HEK293 (cell line): ENCODE measurements at regions not wholly inside any gene's neighbourhood (a gene's known extent, or its start where the extent isn't known, plus 50 kb on each side); places are given as distances from the start of the nearest gene placed in this dataset.

Experiments
- CTCF ChIA-PET: fragments of 350-600 bp; formaldehyde crosslinking; extraction: SDS; loops from one replicate; lab custom pipeline; 2021; ENCODE audit warnings: antibody characterized with exemption; lab: Yijun Ruan, JAX
- POLR2A ChIA-PET: fragments of 300-600 bp; formaldehyde crosslinking; extraction: SDS; loops from one replicate; lab custom pipeline; 2020; ENCODE audit warnings: antibody characterized with exemption, inconsistent platforms; lab: Yijun Ruan, JAX
- H3K27ac ChIP-seq: fragments of 200-500 bp; sonication (Bioruptor generic); 2 replicates; pipeline ENCODE4 v1.5.1; 2014; ENCODE audit warnings: low read depth, low read length, control low read depth, inconsistent platforms; ENCODE audit errors: extremely low read depth
- H3K36me3 ChIP-seq, 2 experiments: fragments of 200-500 bp in 1 of 2; sonication (Bioruptor generic) in 1 of 2; 1 replicate in 1 of 2; 2 replicates in 1 of 2; pipeline ENCODE4 v1.5.1; 2014 to 2017; ENCODE audit warnings: inconsistent platforms in 2 of 2, low read length in 2 of 2; ENCODE audit not compliant: control insufficient read depth in 2 of 2, insufficient read depth in 1 of 2
- H3K4me1 ChIP-seq: fragments of 200-500 bp; sonication (Bioruptor generic); 2 replicates; pipeline ENCODE4 v1.5.1; 2014; ENCODE audit warnings: mild to moderate bottlenecking, low read length, inconsistent platforms; ENCODE audit not compliant: control insufficient read depth, insufficient read depth
- H3K4me3 ChIP-seq: 2 replicates; pipeline ENCODE4 v1.5.1; 2011; ENCODE audit warnings: low read depth, mild to moderate bottlenecking, control low read depth, low read length, moderate library complexity
- H3K9me3 ChIP-seq: fragments of 200-500 bp; sonication (Bioruptor generic); 2 replicates; pipeline ENCODE4 v1.5.1; 2014; ENCODE audit warnings: low read depth, low read length, inconsistent platforms; ENCODE audit not compliant: control insufficient read depth, insufficient read depth
- KLF10 ChIP-seq: fragments of 450-650 bp; IDR thresholded peaks from 2 replicates; pipeline ENCODE4 v1.5.1; 2018; ENCODE audit warnings: missing biosample characterization, mild to moderate bottlenecking, missing genetic modification characterization
- KLF7 ChIP-seq: fragments of 450-650 bp; formaldehyde crosslinking; IDR thresholded peaks from 2 replicates; pipeline ENCODE4 v1.5.1; 2016; ENCODE audit warnings: missing biosample characterization, missing genetic modification characterization, borderline replicate concordance
- KLF9 ChIP-seq: fragments of 450-650 bp; formaldehyde crosslinking; IDR thresholded peaks from 2 replicates; pipeline ENCODE4 v1.5.1; 2016; ENCODE audit warnings: missing biosample characterization, missing genetic modification characterization, low read depth
- RBAK ChIP-seq: fragments of 450-650 bp; formaldehyde crosslinking; IDR thresholded peaks from 2 replicates; pipeline ENCODE4 v1.5.1; 2016; ENCODE audit warnings: missing biosample characterization, missing genetic modification characterization
- REPIN1 ChIP-seq: fragments of 450-650 bp; formaldehyde crosslinking; IDR thresholded peaks from 2 replicates; pipeline ENCODE4 v1.5.1; 2017; ENCODE audit warnings: missing biosample characterization, missing genetic modification characterization, low read depth
- SCRT1 ChIP-seq: fragments of 450-650 bp; formaldehyde crosslinking; IDR thresholded peaks from 2 replicates; pipeline ENCODE4 v1.5.1; 2016; ENCODE audit warnings: missing biosample characterization, missing genetic modification characterization, borderline replicate concordance
- SP2 ChIP-seq: fragments of 450-650 bp; formaldehyde crosslinking; IDR thresholded peaks from 2 replicates; pipeline ENCODE4 v1.5.1; 2016; ENCODE audit warnings: missing biosample characterization, missing genetic modification characterization
- ZIC2 ChIP-seq: fragments of 450-650 bp; formaldehyde crosslinking; IDR thresholded peaks from 2 replicates; pipeline ENCODE4 v1.5.1; 2016; ENCODE audit warnings: missing biosample characterization, missing genetic modification characterization
- ZNF121 ChIP-seq: fragments of 450-650 bp; formaldehyde crosslinking; IDR thresholded peaks from 2 replicates; pipeline ENCODE4 v1.5.1; 2016; ENCODE audit warnings: missing biosample characterization, missing genetic modification characterization
- ZNF169 ChIP-seq: fragments of 450-650 bp; formaldehyde crosslinking; IDR thresholded peaks from 2 replicates; pipeline ENCODE4 v1.5.1; 2016; ENCODE audit warnings: missing biosample characterization, missing genetic modification characterization
- ZNF175 ChIP-seq: fragments of 450-650 bp; formaldehyde crosslinking; IDR thresholded peaks from 2 replicates; pipeline ENCODE4 v1.5.1; 2016; ENCODE audit warnings: missing biosample characterization, missing genetic modification characterization
- ZNF624 ChIP-seq: fragments of 450-650 bp; formaldehyde crosslinking; IDR thresholded peaks from 2 replicates; pipeline ENCODE4 v1.5.1; 2017; ENCODE audit warnings: missing biosample characterization, missing genetic modification characterization
- ZNF664 ChIP-seq: fragments of 450-650 bp; formaldehyde crosslinking; IDR thresholded peaks from 2 replicates; pipeline ENCODE4 v1.5.1; 2016; ENCODE audit warnings: missing biosample characterization, missing genetic modification characterization
- ZNF670 ChIP-seq: fragments of 450-650 bp; formaldehyde crosslinking; IDR thresholded peaks from 2 replicates; pipeline ENCODE4 v1.5.1; 2016; ENCODE audit warnings: missing biosample characterization, missing genetic modification characterization, low read depth
- TF ChIP-seq, protein P1 (sequence below): fragments of 450-650 bp; formaldehyde crosslinking; IDR thresholded peaks from 2 replicates; pipeline ENCODE4 v1.5.1; 2016; ENCODE audit warnings: missing biosample characterization, missing genetic modification characterization, borderline replicate concordance
- TF ChIP-seq, protein P2 (sequence below): fragments of 450-650 bp; formaldehyde crosslinking; IDR thresholded peaks from 2 replicates; pipeline ENCODE4 v1.5.1; 2016; ENCODE audit warnings: missing biosample characterization, missing genetic modification characterization

DNA sequence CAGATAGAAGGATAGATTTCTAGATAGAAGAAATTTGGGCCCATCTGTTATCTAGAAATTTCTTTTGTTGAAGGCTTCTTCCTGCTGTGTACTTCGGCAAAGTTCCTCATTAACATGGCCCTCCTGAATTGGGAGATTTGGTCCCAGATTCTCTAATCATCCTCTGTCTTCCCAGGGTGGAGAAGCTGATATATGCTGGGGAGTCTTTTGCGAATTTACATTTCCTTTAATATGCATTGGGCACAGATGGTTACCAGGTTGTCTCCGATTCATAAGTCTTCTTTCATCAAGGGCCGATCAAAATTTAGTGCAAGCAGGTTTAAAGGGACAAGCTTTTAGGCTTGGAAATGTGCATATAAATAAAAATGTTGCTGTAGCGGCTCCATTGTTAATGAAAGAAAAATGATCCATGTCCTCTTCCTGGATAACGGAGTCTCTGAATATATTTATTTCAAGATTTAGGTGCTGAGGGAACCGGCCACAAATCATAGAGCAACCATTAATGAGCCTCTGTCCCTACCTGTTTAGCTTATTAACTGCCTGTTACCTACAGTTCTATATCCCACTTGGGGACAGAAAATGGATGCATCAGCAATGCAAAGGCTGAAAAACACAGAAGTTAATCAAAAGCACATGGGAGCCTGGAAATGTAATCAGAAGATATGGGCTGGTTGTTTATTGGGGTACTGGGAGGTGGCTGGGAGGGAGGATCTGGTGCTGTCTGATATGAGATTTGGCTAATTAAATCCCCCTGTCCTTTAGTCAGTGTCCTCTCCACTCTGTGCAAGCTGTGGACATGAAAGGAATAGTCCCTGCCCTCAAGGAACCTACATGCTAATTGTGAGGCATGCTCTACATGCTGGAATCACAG lies 234.7 kb downstream of the MAN2A1 start (continued):
- TF ChIP-seq, protein P1, sequence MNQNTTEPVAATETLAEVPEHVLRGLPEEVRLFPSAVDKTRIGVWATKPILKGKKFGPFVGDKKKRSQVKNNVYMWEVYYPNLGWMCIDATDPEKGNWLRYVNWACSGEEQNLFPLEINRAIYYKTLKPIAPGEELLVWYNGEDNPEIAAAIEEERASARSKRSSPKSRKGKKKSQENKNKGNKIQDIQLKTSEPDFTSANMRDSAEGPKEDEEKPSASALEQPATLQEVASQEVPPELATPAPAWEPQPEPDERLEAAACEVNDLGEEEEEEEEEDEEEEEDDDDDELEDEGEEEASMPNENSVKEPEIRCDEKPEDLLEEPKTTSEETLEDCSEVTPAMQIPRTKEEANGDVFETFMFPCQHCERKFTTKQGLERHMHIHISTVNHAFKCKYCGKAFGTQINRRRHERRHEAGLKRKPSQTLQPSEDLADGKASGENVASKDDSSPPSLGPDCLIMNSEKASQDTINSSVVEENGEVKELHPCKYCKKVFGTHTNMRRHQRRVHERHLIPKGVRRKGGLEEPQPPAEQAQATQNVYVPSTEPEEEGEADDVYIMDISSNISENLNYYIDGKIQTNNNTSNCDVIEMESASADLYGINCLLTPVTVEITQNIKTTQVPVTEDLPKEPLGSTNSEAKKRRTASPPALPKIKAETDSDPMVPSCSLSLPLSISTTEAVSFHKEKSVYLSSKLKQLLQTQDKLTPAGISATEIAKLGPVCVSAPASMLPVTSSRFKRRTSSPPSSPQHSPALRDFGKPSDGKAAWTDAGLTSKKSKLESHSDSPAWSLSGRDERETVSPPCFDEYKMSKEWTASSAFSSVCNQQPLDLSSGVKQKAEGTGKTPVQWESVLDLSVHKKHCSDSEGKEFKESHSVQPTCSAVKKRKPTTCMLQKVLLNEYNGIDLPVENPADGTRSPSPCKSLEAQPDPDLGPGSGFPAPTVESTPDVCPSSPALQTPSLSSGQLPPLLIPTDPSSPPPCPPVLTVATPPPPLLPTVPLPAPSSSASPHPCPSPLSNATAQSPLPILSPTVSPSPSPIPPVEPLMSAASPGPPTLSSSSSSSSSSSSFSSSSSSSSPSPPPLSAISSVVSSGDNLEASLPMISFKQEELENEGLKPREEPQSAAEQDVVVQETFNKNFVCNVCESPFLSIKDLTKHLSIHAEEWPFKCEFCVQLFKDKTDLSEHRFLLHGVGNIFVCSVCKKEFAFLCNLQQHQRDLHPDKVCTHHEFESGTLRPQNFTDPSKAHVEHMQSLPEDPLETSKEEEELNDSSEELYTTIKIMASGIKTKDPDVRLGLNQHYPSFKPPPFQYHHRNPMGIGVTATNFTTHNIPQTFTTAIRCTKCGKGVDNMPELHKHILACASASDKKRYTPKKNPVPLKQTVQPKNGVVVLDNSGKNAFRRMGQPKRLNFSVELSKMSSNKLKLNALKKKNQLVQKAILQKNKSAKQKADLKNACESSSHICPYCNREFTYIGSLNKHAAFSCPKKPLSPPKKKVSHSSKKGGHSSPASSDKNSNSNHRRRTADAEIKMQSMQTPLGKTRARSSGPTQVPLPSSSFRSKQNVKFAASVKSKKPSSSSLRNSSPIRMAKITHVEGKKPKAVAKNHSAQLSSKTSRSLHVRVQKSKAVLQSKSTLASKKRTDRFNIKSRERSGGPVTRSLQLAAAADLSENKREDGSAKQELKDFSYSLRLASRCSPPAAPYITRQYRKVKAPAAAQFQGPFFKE (tag by site-specific recombination): no peak
- TF ChIP-seq SP2 (tag by site-specific recombination) (no peak), RBAK (tag by site-specific recombination) (no peak), ZNF664 (tag by site-specific recombination) (no peak), SCRT1 (no peak), ZNF121 (tag by site-specific recombination) (no peak), KLF9 (tag by site-specific recombination) (no peak), ZNF624 (tag by site-specific recombination) (no peak), ZIC2 (tag by site-specific recombination) (no peak), REPIN1 (tag by site-specific recombination) (no peak), ZNF169 (tag by site-specific recombination) (no peak), ZNF175 (no peak), KLF7 (tag by site-specific recombination) (no peak), KLF10 (tag by site-specific recombination) (no peak)

DNA sequence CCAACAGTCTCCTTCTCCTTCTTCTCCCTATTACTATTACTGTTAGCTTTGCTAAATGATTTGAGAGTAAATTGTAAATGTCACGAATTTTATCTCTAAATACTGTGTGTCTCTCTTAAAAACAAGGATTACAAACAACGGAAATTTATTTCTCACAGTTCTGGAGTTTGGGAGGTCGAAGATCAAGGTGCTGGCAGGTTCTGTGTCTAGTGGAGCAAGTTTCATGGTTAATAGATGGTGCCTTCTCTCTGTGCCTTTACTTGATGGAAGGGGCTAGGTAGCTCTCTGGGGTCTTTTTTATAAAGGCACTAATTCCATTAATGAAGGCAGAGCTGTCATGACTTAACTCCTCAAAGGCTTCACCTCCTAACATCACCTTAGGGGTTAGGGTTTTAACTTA lies 237.9 kb downstream of the MAN2A1 start:
- no peak overlapping the region for H3K4me3 ChIP-seq
- TF ChIP-seq, protein P2, sequence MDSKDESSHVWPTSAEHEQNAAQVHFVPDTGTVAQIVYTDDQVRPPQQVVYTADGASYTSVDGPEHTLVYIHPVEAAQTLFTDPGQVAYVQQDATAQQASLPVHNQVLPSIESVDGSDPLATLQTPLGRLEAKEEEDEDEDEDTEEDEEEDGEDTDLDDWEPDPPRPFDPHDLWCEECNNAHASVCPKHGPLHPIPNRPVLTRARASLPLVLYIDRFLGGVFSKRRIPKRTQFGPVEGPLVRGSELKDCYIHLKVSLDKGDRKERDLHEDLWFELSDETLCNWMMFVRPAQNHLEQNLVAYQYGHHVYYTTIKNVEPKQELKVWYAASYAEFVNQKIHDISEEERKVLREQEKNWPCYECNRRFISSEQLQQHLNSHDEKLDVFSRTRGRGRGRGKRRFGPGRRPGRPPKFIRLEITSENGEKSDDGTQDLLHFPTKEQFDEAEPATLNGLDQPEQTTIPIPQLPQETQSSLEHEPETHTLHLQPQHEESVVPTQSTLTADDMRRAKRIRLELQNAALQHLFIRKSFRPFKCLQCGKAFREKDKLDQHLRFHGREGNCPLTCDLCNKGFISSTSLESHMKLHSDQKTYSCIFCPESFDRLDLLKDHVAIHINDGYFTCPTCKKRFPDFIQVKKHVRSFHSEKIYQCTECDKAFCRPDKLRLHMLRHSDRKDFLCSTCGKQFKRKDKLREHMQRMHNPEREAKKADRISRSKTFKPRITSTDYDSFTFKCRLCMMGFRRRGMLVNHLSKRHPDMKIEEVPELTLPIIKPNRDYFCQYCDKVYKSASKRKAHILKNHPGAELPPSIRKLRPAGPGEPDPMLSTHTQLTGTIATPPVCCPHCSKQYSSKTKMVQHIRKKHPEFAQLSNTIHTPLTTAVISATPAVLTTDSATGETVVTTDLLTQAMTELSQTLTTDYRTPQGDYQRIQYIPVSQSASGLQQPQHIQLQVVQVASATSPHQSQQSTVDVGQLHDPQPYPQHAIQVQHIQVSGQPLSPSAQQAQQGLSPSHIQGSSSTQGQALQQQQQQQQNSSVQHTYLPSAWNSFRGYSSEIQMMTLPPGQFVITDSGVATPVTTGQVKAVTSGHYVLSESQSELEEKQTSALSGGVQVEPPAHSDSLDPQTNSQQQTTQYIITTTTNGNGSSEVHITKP (tag by site-specific recombination): no peak
- TF ChIP-seq ZNF670 (tag by site-specific recombination): no peak
- H3K36me3 ChIP-seq: no peaks in the 10 kb centered on the region
- no peak overlapping the region for H3K27ac ChIP-seq
- no peaks in the 10 kb centered on the region for H3K9me3 ChIP-seq
- CTCF ChIA-PET: no interaction called here
- H3K4me1 ChIP-seq: no peaks in the 10 kb centered on the region
- POLR2A ChIA-PET: no interaction called here
